ENCODE measurements at regions not wholly inside any gene's neighbourhood (a gene's known extent, or its start where the extent isn't known, plus 50 kb on each side); places are given as distances from the start of the nearest gene placed in this dataset.

GRCh38 chr6:169991031-169991390 is 239.6 kb downstream of the ERMARD start:
- no peak for DNase-seq (ENCODE audit: low spot score)
- Histone ChIP-seq H3K4me3 (no peak overlapping the region), H3K27ac (no peak overlapping the region), H3K9me3 (no peaks in the 10 kb centered on the region), H3K36me3 (no peaks in the 10 kb centered on the region), H3K27me3 (no peaks in the 10 kb centered on the region), H3K4me1 (no peaks in the 10 kb centered on the region)
- no peak for TF ChIP-seq CTCF (IDR thresholded peaks at IDR 0.05)

GRCh38 chr6:169990095-169991030 is 238.9 kb downstream of the ERMARD start:
- Histone ChIP-seq H3K36me3 (no peaks in the 10 kb centered on the region), H3K27ac (no peak overlapping the region), H3K9me3 (no peaks in the 10 kb centered on the region), H3K27me3 (no peaks in the 10 kb centered on the region), H3K4me3 (no peak overlapping the region), H3K4me1 (no peaks in the 10 kb centered on the region)
- TF ChIP-seq CTCF (IDR thresholded peaks at IDR 0.05) = peak in 1 of 2 donors; percentile 21
- DNase-seq (ENCODE audit: low spot score) = peak; percentile 67

GRCh38 chr6:169989594-169989993 is 238.2 kb downstream of the ERMARD start:
- DNase-seq (ENCODE audit: low spot score) = no peak
- no peaks in the 10 kb centered on the region for H3K27me3 ChIP-seq
- H3K9me3 ChIP-seq = no peaks in the 10 kb centered on the region
- no peaks in the 10 kb centered on the region for H3K36me3 ChIP-seq
- H3K4me1 ChIP-seq = no peaks in the 10 kb centered on the region
- no peak for TF ChIP-seq CTCF (IDR thresholded peaks at IDR 0.05)
- H3K4me3 ChIP-seq = no peak overlapping the region
- H3K27ac ChIP-seq = no peak overlapping the region

GRCh38 chr6:169988769-169989550 is 237.5 kb downstream of the ERMARD start:
- Histone ChIP-seq H3K27me3 (no peaks in the 10 kb centered on the region), H3K4me1 (no peaks in the 10 kb centered on the region), H3K36me3 (no peaks in the 10 kb centered on the region), H3K9me3 (no peaks in the 10 kb centered on the region), H3K27ac (no peak overlapping the region), H3K4me3 (no peak overlapping the region)
- no peak for TF ChIP-seq CTCF (IDR thresholded peaks at IDR 0.05)
- DNase-seq (ENCODE audit: low spot score) = no peak

- no peaks in the 10 kb centered on the region for H3K36me3 ChIP-seq
- no peak for TF ChIP-seq CTCF (IDR thresholded peaks at IDR 0.05)
- no peak for DNase-seq (ENCODE audit: low spot score)
- H3K27me3 ChIP-seq = no peaks in the 10 kb centered on the region
- no peak overlapping the region for H3K4me3 ChIP-seq
- no peaks in the 10 kb centered on the region for H3K9me3 ChIP-seq
- no peak overlapping the region for H3K27ac ChIP-seq
- H3K4me1 ChIP-seq = no peaks in the 10 kb centered on the region
Measured at GRCh38 chr6:169986848-169987498, 235.6 kb downstream of the ERMARD start.
